SK-N-SH (cell line): ENCODE measurements at regions not wholly inside any gene's neighbourhood (a gene's known extent, or its start where the extent isn't known, plus 50 kb on each side); places are given as distances from the start of the nearest gene placed in this dataset.

ENCODE experiments used
- CTCF ChIA-PET: fragments of 300-600, 350-600 bp; formaldehyde crosslinking; extraction: SDS; loops from one replicate; lab custom pipeline; 2021; lab: Yijun Ruan, JAX
- POLR2A ChIA-PET: fragments of 350-600 bp; sonication (Branson Sonifier 250); formaldehyde crosslinking; extraction: SDS; loops from one replicate; lab custom pipeline; 2020; ENCODE audit warnings: antibody characterized with exemption, inconsistent platforms; lab: Yijun Ruan, JAX
- DNase-seq: peaks from one replicate; pipeline ENCODE4 v3.0.0; 2012
- H2AFZ ChIP-seq: fragments of 200-600 bp; sonication (generic); 2 replicates; pipeline ENCODE4 v1.8.1; 2016; ENCODE audit warnings: antibody characterized with exemption, mild to moderate bottlenecking, low read depth
- H3F3A ChIP-seq: fragments of 200-600 bp; sonication (generic); replicated peaks from 2 replicates; pipeline ENCODE3; 2016; ENCODE audit warnings: antibody characterized with exemption, mild to moderate bottlenecking; ENCODE audit not compliant: insufficient read depth
- H3K27ac ChIP-seq, 2 experiments: fragments of 200-500 bp in 1 of 2; fragments of 200-600 bp in 1 of 2; sonication (Bioruptor generic) in 1 of 2; sonication (generic), shearing (Covaris generic) in 1 of 2; 2 replicates each; pipeline versions ENCODE4 v1.5.1 to v1.6.1; 2014 to 2016; ENCODE audit warnings: low read depth in 2 of 2, inconsistent platforms in 1 of 2, low read length in 1 of 2, mild to moderate bottlenecking in 1 of 2, mixed read lengths in 1 of 2
- H3K27me3 ChIP-seq: fragments of 200-600 bp; sonication (generic), shearing (Covaris generic); 2 replicates; pipeline ENCODE4 v1.6.1; 2016; ENCODE audit warnings: mixed run types; ENCODE audit not compliant: insufficient read depth
- H3K36me3 ChIP-seq, 2 experiments: fragments of 200-500 bp in 1 of 2; fragments of 200-600 bp in 1 of 2; sonication (Bioruptor generic) in 1 of 2; sonication (generic) in 1 of 2; replicated peaks in 1 of 2; 2 replicates each; pipeline versions ENCODE3 to v1.5.1; 2014 to 2016; ENCODE audit warnings: low read length in 1 of 2, mild to moderate bottlenecking in 1 of 2; ENCODE audit not compliant: insufficient read depth in 2 of 2, control insufficient read depth in 1 of 2
- H3K4me1 ChIP-seq, 2 experiments: fragments of 200-500 bp in 1 of 2; fragments of 200-600 bp in 1 of 2; sonication (Bioruptor generic) in 1 of 2; sonication (generic), shearing (Covaris generic) in 1 of 2; 2 replicates each; pipeline versions ENCODE4 v1.5.1 to v1.6.1; 2014 to 2016; ENCODE audit warnings: low read depth in 1 of 2, low read length in 1 of 2, mixed run types in 1 of 2; ENCODE audit not compliant: insufficient read depth in 2 of 2, control insufficient read depth in 1 of 2
- H3K4me2 ChIP-seq: fragments of 200-600 bp; sonication (generic), shearing (Covaris generic); 2 replicates; pipeline ENCODE4 v1.6.1; 2017; ENCODE audit warnings: mixed run types
- H3K4me3 ChIP-seq, 2 experiments: fragments of 200-500 bp in 1 of 2; fragments of 200-600 bp in 1 of 2; sonication (Bioruptor generic) in 1 of 2; sonication (generic), shearing (Covaris generic) in 1 of 2; 2 replicates each; pipeline versions ENCODE4 v1.5.1 to v1.8.1; 2014 to 2016; ENCODE audit warnings: low read depth in 2 of 2, inconsistent platforms in 1 of 2, low read length in 1 of 2, mild to moderate bottlenecking in 1 of 2, mixed read lengths in 1 of 2, moderate library complexity in 1 of 2
- H3K79me2 ChIP-seq: fragments of 200-600 bp; sonication (generic); 2 replicates; pipeline ENCODE4 v1.8.1; 2017; ENCODE audit warnings: mild to moderate bottlenecking; ENCODE audit not compliant: insufficient read depth
- H3K9ac ChIP-seq: fragments of 200-600 bp; sonication (generic); 2 replicates; pipeline ENCODE4 v1.6.1; 2017; ENCODE audit warnings: mixed run types
- H3K9me2 ChIP-seq: fragments of 200-600 bp; sonication (generic); 2 replicates; pipeline ENCODE4 v1.6.1; 2017; ENCODE audit warnings: mixed run types
- H3K9me3 ChIP-seq: fragments of 200-600 bp; sonication (generic); 2 replicates; pipeline ENCODE4 v1.6.1; 2017; ENCODE audit warnings: mixed run types, mild to moderate bottlenecking, moderate library complexity
- H4K20me1 ChIP-seq: fragments of 200-600 bp; sonication (generic); 2 replicates; pipeline ENCODE4 v1.6.1; 2017; ENCODE audit warnings: mild to moderate bottlenecking, mixed run types; ENCODE audit not compliant: insufficient read depth
- ELF1 ChIP-seq: IDR thresholded peaks from 2 replicates; pipeline ENCODE4 v1.4.0; 2012
- EZH2phosphoT487 ChIP-seq: fragments of 200-600 bp; sonication (generic); IDR thresholded peaks from 2 replicates; pipeline ENCODE4 v1.6.1; 2017; ENCODE audit warnings: low read depth, mixed run types, mild to moderate bottlenecking, antibody characterized with exemption, moderate library complexity, borderline replicate concordance
- FOXM1 ChIP-seq: IDR thresholded peaks from 2 replicates; pipeline ENCODE4 v1.4.0; 2012; ENCODE audit warnings: low read depth, mild to moderate bottlenecking
- MEF2A ChIP-seq: IDR thresholded peaks from 2 replicates; pipeline ENCODE4 v1.4.0; 2012; ENCODE audit warnings: low read depth, borderline replicate concordance
- MXI1 ChIP-seq: IDR thresholded peaks from 2 replicates; pipeline ENCODE4 v1.6.1; 2012; ENCODE audit warnings: mild to moderate bottlenecking, low read depth, low read length, improper control_type of control experiment
- NFIC ChIP-seq: IDR thresholded peaks from 2 replicates; pipeline ENCODE4 v1.4.0; 2012; ENCODE audit warnings: borderline replicate concordance
- NRF1 ChIP-seq: IDR thresholded peaks from 2 replicates; pipeline ENCODE4 v1.6.1; 2012; ENCODE audit warnings: low read depth, mild to moderate bottlenecking, low read length
- POLR2AphosphoS5 ChIP-seq: IDR thresholded peaks from 2 replicates; pipeline ENCODE4 v1.6.1; 2012; ENCODE audit warnings: low read depth, low read length
- RAD21 ChIP-seq: IDR thresholded peaks from 2 replicates; pipeline ENCODE4 v1.6.1; 2012; ENCODE audit warnings: mild to moderate bottlenecking, low read length
- RCOR1 ChIP-seq: fragments of 150-350 bp; IDR thresholded peaks from 2 replicates; pipeline ENCODE4 v1.6.1; 2017; ENCODE audit warnings: antibody characterized with exemption, low read length
- TAF1 ChIP-seq: IDR thresholded peaks from 2 replicates; pipeline ENCODE4 v1.6.1; 2012; ENCODE audit warnings: low read depth, mild to moderate bottlenecking, low read length, moderate library complexity, borderline replicate concordance
- TEAD4 ChIP-seq: IDR thresholded peaks from 2 replicates; pipeline ENCODE4 v1.4.0; 2012; ENCODE audit warnings: mild to moderate bottlenecking, borderline replicate concordance; ENCODE audit not compliant: insufficient read depth
- WGBS: methylation state at CpG from one replicate; pipeline ENCODE4 v1.1.6; 2017; ENCODE audit warnings: low lambda C conversion rate; 5-methylcytosine and 5-hydroxymethylcytosine counted together
- TF ChIP-seq, protein P1 (sequence below): IDR thresholded peaks from 2 replicates; pipeline ENCODE4 v1.4.0; 2012; ENCODE audit warnings: low read depth, borderline replicate concordance

GRCh38 chr4:134812611-134813010, 611.0 kb upstream of the PABPC4L start:
- no peaks in the 10 kb centered on the region for H4K20me1 ChIP-seq
- H3K9me2 ChIP-seq = no peaks in the 10 kb centered on the region
- no peaks in the 10 kb centered on the region for H3K27me3 ChIP-seq
- no peaks in the 10 kb centered on the region for H3F3A ChIP-seq
- no peak overlapping the region for H3K4me3 ChIP-seq
- H3K9me3 ChIP-seq = no peaks in the 10 kb centered on the region
- CTCF ChIA-PET = no interaction called here
- 11% methylated on average over 3 of the region's 3 CpGs for WGBS
- no peak overlapping the region for H3K4me2 ChIP-seq
- DNase-seq = no peak
- no peaks in the 10 kb centered on the region for H3K36me3 ChIP-seq
- no peaks in the 10 kb centered on the region for H3K79me2 ChIP-seq
- H3K9ac ChIP-seq = no peak overlapping the region
- no peak overlapping the region for H2AFZ ChIP-seq
- TF ChIP-seq TAF1 (no peak), NRF1 (no peak), FOXM1 (no peak), MEF2A (no peak), RCOR1 (no peak), EZH2phosphoT487 (no peak)
- TF ChIP-seq, all 33 proteins: peak for 0
- Histone ChIP-seq H3K27ac (no peak overlapping the region; a peak in 1 of 4 replicates), H3K4me1 (no peaks in the 10 kb centered on the region; a peak in 1 of 4 replicates)
- POLR2A ChIA-PET = no interaction called here

DNA sequence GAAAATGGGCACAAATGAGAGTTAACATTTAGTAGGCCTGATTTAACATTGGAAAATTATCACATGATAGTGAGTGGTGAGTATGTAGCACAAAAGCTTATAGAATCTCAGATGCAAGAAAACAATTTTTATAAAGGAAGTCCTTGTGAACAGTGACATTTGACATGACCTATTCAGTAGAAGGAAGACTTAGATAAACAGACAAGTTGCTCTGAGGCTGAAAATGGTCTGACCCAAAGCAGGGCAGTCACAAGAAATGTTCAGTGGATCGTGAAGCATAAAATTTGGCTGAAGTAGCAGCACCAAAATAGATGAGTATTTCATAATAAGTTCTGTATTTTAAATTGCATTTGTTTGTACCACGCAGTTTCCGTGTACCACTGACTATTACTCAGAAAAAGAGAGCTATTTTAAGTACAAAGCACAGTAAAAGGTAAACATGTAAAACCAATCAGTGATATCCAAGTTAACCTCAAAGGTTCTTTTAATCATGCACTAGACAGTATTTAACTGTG, 605.7 kb upstream of the PABPC4L start:
- ChIA-PET POLR2A (no interaction called here), CTCF (no interaction called here)
- Histone ChIP-seq H3K9me3 (no peaks in the 10 kb centered on the region), H3K9me2 (no peaks in the 10 kb centered on the region)
- TF ChIP-seq FOXM1 (no peak), POLR2AphosphoS5 (no peak), RAD21 (no peak), TEAD4 (no peak), NFIC (no peak), MXI1 (no peak), ELF1 (no peak)
- TF ChIP-seq, protein P1, sequence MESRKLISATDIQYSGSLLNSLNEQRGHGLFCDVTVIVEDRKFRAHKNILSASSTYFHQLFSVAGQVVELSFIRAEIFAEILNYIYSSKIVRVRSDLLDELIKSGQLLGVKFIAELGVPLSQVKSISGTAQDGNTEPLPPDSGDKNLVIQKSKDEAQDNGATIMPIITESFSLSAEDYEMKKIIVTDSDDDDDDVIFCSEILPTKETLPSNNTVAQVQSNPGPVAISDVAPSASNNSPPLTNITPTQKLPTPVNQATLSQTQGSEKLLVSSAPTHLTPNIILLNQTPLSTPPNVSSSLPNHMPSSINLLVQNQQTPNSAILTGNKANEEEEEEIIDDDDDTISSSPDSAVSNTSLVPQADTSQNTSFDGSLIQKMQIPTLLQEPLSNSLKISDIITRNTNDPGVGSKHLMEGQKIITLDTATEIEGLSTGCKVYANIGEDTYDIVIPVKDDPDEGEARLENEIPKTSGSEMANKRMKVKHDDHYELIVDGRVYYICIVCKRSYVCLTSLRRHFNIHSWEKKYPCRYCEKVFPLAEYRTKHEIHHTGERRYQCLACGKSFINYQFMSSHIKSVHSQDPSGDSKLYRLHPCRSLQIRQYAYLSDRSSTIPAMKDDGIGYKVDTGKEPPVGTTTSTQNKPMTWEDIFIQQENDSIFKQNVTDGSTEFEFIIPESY = no peak
- TF ChIP-seq, all 33 proteins: peak for 0
- Histone ChIP-seq H2AFZ (no peak overlapping the region), H3K36me3 (no peaks in the 10 kb centered on the region), H3K27ac (no peak overlapping the region), H3K27me3 (no peaks in the 10 kb centered on the region), H3F3A (no peaks in the 10 kb centered on the region), H3K4me1 (no peaks in the 10 kb centered on the region; a peak in 1 of 4 replicates), H4K20me1 (no peaks in the 10 kb centered on the region), H3K79me2 (no peaks in the 10 kb centered on the region), H3K9ac (no peak overlapping the region), H3K4me2 (no peak overlapping the region), H3K4me3 (no peak overlapping the region)
- WGBS = 3% methylated on average over 3 of the region's 3 CpGs
- no peak for DNase-seq
